Panc1 (cell line): ENCODE measurements at regions not wholly inside any gene's neighbourhood (a gene's known extent, or its start where the extent isn't known, plus 50 kb on each side); places are given as distances from the start of the nearest gene placed in this dataset.

Source experiments
- ATAC-seq: fragments of 200-7000 bp; cut with Tn5 transposase; 2 replicates; pipeline ENCODE4 v1.9.1; 2020; ENCODE audit warnings: mild to moderate bottlenecking, moderate library complexity
- BruUV-seq: library from RNA; stranded (reverse); fragments of 400-500 nt; replicated peaks from 2 replicates; lab custom pipeline; 2021; lab: Mats Ljungman, UMichigan
- CTCF ChIA-PET: fragments of 300-600 bp; sonication (Branson Sonifier 250); formaldehyde crosslinking; loops from one replicate; lab custom pipeline; 2022; ENCODE audit warnings: antibody characterized with exemption; lab: Charles Lee
- POLR2A ChIA-PET: fragments of 300-600 bp; sonication (Branson Sonifier 250); formaldehyde crosslinking; loops from one replicate; lab custom pipeline; 2022; ENCODE audit warnings: antibody characterized with exemption; lab: Charles Lee
- DNase-seq: peaks from one replicate; pipeline ENCODE4 v3.0.0-alpha.2; 2010; ENCODE audit warnings: low read depth, low spot score
- H3K27ac ChIP-seq: 2 replicates; pipeline ENCODE4 v1.5.1; 2011; ENCODE audit warnings: mild to moderate bottlenecking, low read length, inconsistent platforms
- H3K27me3 ChIP-seq: fragments of 200-500 bp; sonication (Bioruptor generic); 2 replicates; pipeline ENCODE4 v1.6.0; 2014; ENCODE audit warnings: low read length, inconsistent platforms; ENCODE audit not compliant: control insufficient read depth, insufficient read depth
- H3K36me3 ChIP-seq: fragments of 200-500 bp; sonication (Bioruptor generic); 2 replicates; pipeline ENCODE4 v1.5.1; 2014; ENCODE audit warnings: inconsistent platforms, mild to moderate bottlenecking, low read length, moderate library complexity; ENCODE audit not compliant: control insufficient read depth, insufficient read depth
- H3K4me1 ChIP-seq: 2 replicates; pipeline ENCODE4 v1.5.1; 2011; ENCODE audit warnings: inconsistent platforms, mild to moderate bottlenecking, low read length, moderate library complexity; ENCODE audit not compliant: control insufficient read depth, insufficient read depth
- H3K4me3 ChIP-seq, 2 experiments: 2 replicates each; pipeline ENCODE4 v1.5.1; 2011 to 2012; ENCODE audit warnings: low read depth in 2 of 2, low read length in 2 of 2, mild to moderate bottlenecking in 2 of 2, inconsistent platforms in 1 of 2, moderate library complexity in 1 of 2
- H3K9me3 ChIP-seq: fragments of 200-500 bp; sonication (Bioruptor generic); 2 replicates; pipeline ENCODE4 v1.5.1; 2014; ENCODE audit warnings: low read depth, mild to moderate bottlenecking, inconsistent platforms, low read length, moderate library complexity; ENCODE audit not compliant: control insufficient read depth, insufficient read depth
- CTCF ChIP-seq: fragments of 450-650 bp; IDR thresholded peaks from 2 replicates; pipeline ENCODE4 v1.5.1; 2017; ENCODE audit warnings: mild to moderate bottlenecking
- POLR2AphosphoS5 ChIP-seq: IDR thresholded peaks from 2 replicates; pipeline ENCODE4 v1.6.1; 2012; ENCODE audit warnings: mild to moderate bottlenecking, low read depth, low read length, moderate library complexity
- REST ChIP-seq, 2 experiments: IDR thresholded peaks; 2 replicates each; pipeline ENCODE4 v1.6.1; 2011 to 2012; ENCODE audit warnings: low read depth in 2 of 2, control low read depth in 1 of 2, low read length in 1 of 2, mild to moderate bottlenecking in 1 of 2, moderate library complexity in 1 of 2; ENCODE audit not compliant: insufficient read depth in 1 of 2
- SIN3A ChIP-seq: IDR thresholded peaks from 2 replicates; pipeline ENCODE4 v1.6.1; 2012; ENCODE audit warnings: low read depth, mild to moderate bottlenecking, low read length, moderate library complexity, borderline replicate concordance; ENCODE audit not compliant: insufficient read depth
- TCF7L2 ChIP-seq: IDR thresholded peaks from 2 replicates; pipeline ENCODE4 v1.6.1; 2011; ENCODE audit warnings: mild to moderate bottlenecking, low read depth, low read length, inconsistent platforms
- in situ Hi-C: cut with HindIII; loops from 2 replicates; pipeline ENCODE4 v1.10.0; 2016; ENCODE audit warnings: low sequenced_read_pairs, low pct_unique_long_range_greater_than_20kb
- intact Hi-C: fragments of 100-400 bp; cut with micrococcal nuclease; formaldehyde crosslinking; loops from one replicate; pipeline ENCODE4 v1.10.0; 2022; ENCODE audit not compliant: unreplicated experiment

GRCh38 chr3:117079997-117080396 is 370.4 kb downstream of the TUSC7 start:
- ATAC-seq (no peak), DNase-seq (no peak)
- intact Hi-C loops (no loop called here), in situ Hi-C loops (no loop called here)
- H3K36me3 ChIP-seq: no peaks in the 10 kb centered on the region
- no peaks in the 10 kb centered on the region for H3K4me1 ChIP-seq
- H3K27ac ChIP-seq: no peak overlapping the region
- ChIA-PET POLR2A (no interaction called here), CTCF (no interaction called here)
- no TSS peak for BruUV-seq
- no peak for TF ChIP-seq SIN3A
- no peaks in the 10 kb centered on the region for H3K27me3 ChIP-seq
- H3K4me3 ChIP-seq: no peak overlapping the region
- H3K9me3 ChIP-seq: no peaks in the 10 kb centered on the region

- no peak for ATAC-seq
- Histone ChIP-seq H3K36me3 (no peaks in the 10 kb centered on the region), H3K27ac (no peak overlapping the region), H3K9me3 (no peaks in the 10 kb centered on the region), H3K27me3 (no peaks in the 10 kb centered on the region), H3K4me1 (no peaks in the 10 kb centered on the region), H3K4me3 (no peak overlapping the region)
- in situ Hi-C loops (no loop called here), intact Hi-C loops (no loop called here)
- TF ChIP-seq POLR2AphosphoS5 (no peak), CTCF (no peak), SIN3A (no peak), REST (IDR thresholded peaks at IDR 0.05; ENCODE audit: insufficient read depth in 1 of 2, low read depth in 2 of 2, low read length in 1 of 2) (no peak), TCF7L2 (no peak)
- ChIA-PET POLR2A (no interaction called here), CTCF (no interaction called here)
- BruUV-seq: no TSS peak
- DNase-seq: no peak
These were observed 371.3 kb downstream of the TUSC7 start for GRCh38 chr3:117080872-117081271.

GRCh38 chr3:117084277-117084676 is 374.7 kb downstream of the TUSC7 start:
- DNase-seq: no peak
- Histone ChIP-seq H3K4me3 (no peak overlapping the region), H3K27me3 (no peaks in the 10 kb centered on the region), H3K27ac (no peak overlapping the region), H3K4me1 (no peaks in the 10 kb centered on the region), H3K36me3 (no peaks in the 10 kb centered on the region), H3K9me3 (no peaks in the 10 kb centered on the region)
- intact Hi-C loops (no loop called here), in situ Hi-C loops (no loop called here)
- BruUV-seq: no TSS peak
- ChIA-PET POLR2A (no interaction called here), CTCF (no interaction called here)
- TF ChIP-seq CTCF: no peak
- TF ChIP-seq TCF7L2: no peak
- no peak for TF ChIP-seq REST (IDR thresholded peaks at IDR 0.05; ENCODE audit: insufficient read depth in 1 of 2, low read depth in 2 of 2, low read length in 1 of 2)
- TF ChIP-seq SIN3A: no peak
- TF ChIP-seq POLR2AphosphoS5: no peak
- no peak for ATAC-seq
